Hepatocyte (in vitro differentiated cells): ENCODE measurements at regions not wholly inside any gene's neighbourhood (a gene's known extent, or its start where the extent isn't known, plus 50 kb on each side); places are given as distances from the start of the nearest gene placed in this dataset.

Experiments used
- DNase-seq: peaks from one replicate; pipeline ENCODE4 v3.0.0-alpha.2; 2016; ENCODE audit warnings: low spot score
- H2AFZ ChIP-seq: fragments of 200-600 bp; sonication (generic); 2 replicates; pipeline ENCODE4 v1.6.0; 2016; ENCODE audit warnings: antibody characterized with exemption, mild to moderate bottlenecking
- H3K27ac ChIP-seq: fragments of 200-600 bp; sonication (generic); 2 replicates; pipeline ENCODE4 v1.5.1; 2016; ENCODE audit warnings: mild to moderate bottlenecking
- H3K27me3 ChIP-seq: fragments of 200-600 bp; sonication (generic); 2 replicates; pipeline ENCODE4 v1.6.1; 2016
- H3K36me3 ChIP-seq: fragments of 200-600 bp; sonication (generic); replicated peaks from 2 replicates; pipeline ENCODE4 v1.5.1; 2016; ENCODE audit warnings: low read depth; ENCODE audit not compliant: insufficient read depth
- H3K4me1 ChIP-seq: fragments of 200-600 bp; sonication (generic); 2 replicates; pipeline ENCODE4 v1.5.1; 2016; ENCODE audit warnings: mild to moderate bottlenecking, moderate library complexity; ENCODE audit not compliant: insufficient read depth
- H3K4me2 ChIP-seq: fragments of 200-600 bp; sonication (generic); 2 replicates; pipeline ENCODE4 v1.6.0; 2016
- H3K4me3 ChIP-seq: fragments of 200-600 bp; sonication (generic); 2 replicates; pipeline ENCODE4 v1.5.1; 2016; ENCODE audit warnings: mild to moderate bottlenecking
- H3K79me2 ChIP-seq: fragments of 200-600 bp; sonication (generic); 2 replicates; pipeline ENCODE4 v1.6.0; 2017; ENCODE audit warnings: mild to moderate bottlenecking
- H3K9me2 ChIP-seq: fragments of 200-600 bp; sonication (generic); replicated peaks from 2 replicates; pipeline ENCODE4 v1.6.0; 2017; ENCODE audit warnings: mild to moderate bottlenecking; ENCODE audit not compliant: insufficient read depth
- H3K9me3 ChIP-seq: fragments of 200-600 bp; sonication (generic); 2 replicates; pipeline ENCODE4 v1.5.1; 2016; ENCODE audit warnings: low read depth, mild to moderate bottlenecking
- H4K20me1 ChIP-seq: fragments of 200-600 bp; sonication (generic); 2 replicates; pipeline ENCODE4 v1.6.0; 2016; ENCODE audit warnings: mild to moderate bottlenecking; ENCODE audit not compliant: insufficient read depth, poor library complexity, severe bottlenecking
- EZH2 ChIP-seq: fragments of 200-600 bp; sonication (generic); IDR thresholded peaks from 2 replicates; pipeline ENCODE4 v1.6.1; 2016; ENCODE audit warnings: antibody characterized with exemption, mild to moderate bottlenecking, borderline replicate concordance
- EZH2phosphoT487 ChIP-seq: fragments of 200-600 bp; sonication (generic); IDR thresholded peaks from one replicate; pipeline ENCODE4 v1.6.1; 2018; ENCODE audit warnings: antibody characterized with exemption, mild to moderate bottlenecking, low read depth, moderate library complexity; ENCODE audit not compliant: unreplicated experiment, severe bottlenecking
- WGBS: methylation state at CpG from one replicate; pipeline ENCODE4 v1.1.6; 2016; ENCODE audit warnings: low lambda C conversion rate; ENCODE audit errors: missing lambda C conversion rate; 5-methylcytosine and 5-hydroxymethylcytosine counted together
- TF ChIP-seq, protein P1 (sequence below): fragments of 200-600 bp; sonication (generic); IDR thresholded peaks from 2 replicates; pipeline ENCODE4 v1.5.1; 2016; ENCODE audit warnings: antibody characterized with exemption, mild to moderate bottlenecking; ENCODE audit not compliant: poor library complexity

DNA sequence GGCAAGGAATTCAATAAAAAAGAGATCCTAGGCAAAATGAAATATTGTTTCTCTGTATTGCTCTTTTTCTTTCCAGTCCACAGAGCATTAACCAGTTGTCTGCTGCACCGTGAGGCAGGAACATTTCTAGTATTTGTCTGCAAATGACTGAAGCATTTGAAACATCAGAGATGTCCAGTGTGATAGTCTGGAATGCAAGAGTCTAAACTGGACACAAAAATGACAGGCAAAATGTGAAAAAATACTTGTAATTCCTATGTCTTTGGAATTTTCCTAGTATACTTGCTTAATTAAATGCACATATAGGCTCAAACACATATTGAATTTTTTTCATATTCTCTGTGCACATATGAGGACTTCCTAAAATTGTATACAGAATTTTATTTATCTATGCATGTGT, 120.5 kb upstream of the SPATS2L start:
- Histone ChIP-seq H3K9me3 (no peaks in the 10 kb centered on the region), H3K9me2 (no peaks in the 10 kb centered on the region), H3K4me1 (peaks cover 3% of the 10 kb centered on the region), H3K4me3 (no peak overlapping the region), H3K79me2 (no peaks in the 10 kb centered on the region), H3K27ac (no peak overlapping the region), H4K20me1 (no peaks in the 10 kb centered on the region), H2AFZ (peak overlapping the region; percentile 36), H3K4me2 (no peak overlapping the region), H3K27me3 (no peaks in the 10 kb centered on the region), H3K36me3 (no peaks in the 10 kb centered on the region)
- no peak for DNase-seq
- 79% methylated on average over 1 of the region's 1 CpG for WGBS
- TF ChIP-seq, protein P1, sequence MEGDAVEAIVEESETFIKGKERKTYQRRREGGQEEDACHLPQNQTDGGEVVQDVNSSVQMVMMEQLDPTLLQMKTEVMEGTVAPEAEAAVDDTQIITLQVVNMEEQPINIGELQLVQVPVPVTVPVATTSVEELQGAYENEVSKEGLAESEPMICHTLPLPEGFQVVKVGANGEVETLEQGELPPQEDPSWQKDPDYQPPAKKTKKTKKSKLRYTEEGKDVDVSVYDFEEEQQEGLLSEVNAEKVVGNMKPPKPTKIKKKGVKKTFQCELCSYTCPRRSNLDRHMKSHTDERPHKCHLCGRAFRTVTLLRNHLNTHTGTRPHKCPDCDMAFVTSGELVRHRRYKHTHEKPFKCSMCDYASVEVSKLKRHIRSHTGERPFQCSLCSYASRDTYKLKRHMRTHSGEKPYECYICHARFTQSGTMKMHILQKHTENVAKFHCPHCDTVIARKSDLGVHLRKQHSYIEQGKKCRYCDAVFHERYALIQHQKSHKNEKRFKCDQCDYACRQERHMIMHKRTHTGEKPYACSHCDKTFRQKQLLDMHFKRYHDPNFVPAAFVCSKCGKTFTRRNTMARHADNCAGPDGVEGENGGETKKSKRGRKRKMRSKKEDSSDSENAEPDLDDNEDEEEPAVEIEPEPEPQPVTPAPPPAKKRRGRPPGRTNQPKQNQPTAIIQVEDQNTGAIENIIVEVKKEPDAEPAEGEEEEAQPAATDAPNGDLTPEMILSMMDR = no peak
- TF ChIP-seq EZH2phosphoT487 = no peak
- no peak for TF ChIP-seq EZH2

DNA sequence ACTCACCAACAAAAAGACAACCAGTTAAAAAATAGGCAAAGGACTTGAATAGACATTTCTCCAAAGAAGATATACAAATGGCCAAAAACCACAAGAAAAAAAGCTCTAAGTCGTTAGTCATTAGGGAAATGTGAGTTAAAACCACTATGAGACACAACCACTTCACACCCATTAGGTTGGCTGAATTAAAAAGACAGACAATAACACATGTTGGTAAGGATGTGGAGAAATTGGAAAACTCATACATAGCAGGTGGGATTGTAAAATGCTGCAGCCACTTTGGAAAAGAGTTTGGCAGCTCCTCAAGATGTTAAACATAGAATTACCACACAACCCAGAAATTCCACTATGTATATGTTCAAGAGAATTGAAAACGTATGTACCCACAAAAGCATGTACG, 117.6 kb upstream of the SPATS2L start:
- H3K27ac ChIP-seq = no peak overlapping the region
- WGBS = 94% methylated on average over 3 of the region's 3 CpGs
- H3K4me3 ChIP-seq = no peak overlapping the region
- H3K4me2 ChIP-seq = no peak overlapping the region
- TF ChIP-seq, protein P1 = no peak
- TF ChIP-seq EZH2 = no peak
- no peak for TF ChIP-seq EZH2phosphoT487
- H3K27me3 ChIP-seq = no peaks in the 10 kb centered on the region
- DNase-seq = no peak
- H4K20me1 ChIP-seq = no peaks in the 10 kb centered on the region
- no peak overlapping the region for H2AFZ ChIP-seq
- H3K4me1 ChIP-seq = peaks cover 3% of the 10 kb centered on the region
- H3K9me2 ChIP-seq = no peaks in the 10 kb centered on the region
- no peaks in the 10 kb centered on the region for H3K9me3 ChIP-seq
- no peaks in the 10 kb centered on the region for H3K36me3 ChIP-seq
- no peaks in the 10 kb centered on the region for H3K79me2 ChIP-seq

- WGBS = 58% methylated on average over 2 of the region's 2 CpGs
- DNase-seq = no peak
- H4K20me1 ChIP-seq = no peaks in the 10 kb centered on the region
- peaks cover 3% of the 10 kb centered on the region for H3K4me1 ChIP-seq
- no peaks in the 10 kb centered on the region for H3K9me3 ChIP-seq
- no peaks in the 10 kb centered on the region for H3K9me2 ChIP-seq
- H3K4me3 ChIP-seq = no peak overlapping the region
- no peak overlapping the region for H3K4me2 ChIP-seq
- no peaks in the 10 kb centered on the region for H3K79me2 ChIP-seq
- H3K27ac ChIP-seq = no peak overlapping the region
- H2AFZ ChIP-seq = no peak overlapping the region
- H3K27me3 ChIP-seq = no peaks in the 10 kb centered on the region
- H3K36me3 ChIP-seq = no peaks in the 10 kb centered on the region
- TF ChIP-seq EZH2 = no peak
- TF ChIP-seq EZH2phosphoT487 = no peak
- TF ChIP-seq, protein P1 = no peak
These were observed 116.5 kb upstream of the SPATS2L start for GRCh38 chr2:200189964-200190363.

GRCh38 chr2:200193331-200193730, 113.2 kb upstream of the SPATS2L start:
- H3K9me3 ChIP-seq = no peaks in the 10 kb centered on the region
- no peaks in the 10 kb centered on the region for H3K4me1 ChIP-seq
- H3K36me3 ChIP-seq = no peaks in the 10 kb centered on the region
- no peaks in the 10 kb centered on the region for H3K27me3 ChIP-seq
- TF ChIP-seq, protein P1 = no peak
- TF ChIP-seq EZH2phosphoT487 (no peak), EZH2 (no peak)
- DNase-seq = no peak
- H3K27ac ChIP-seq = no peak overlapping the region
- no peak overlapping the region for H2AFZ ChIP-seq
- no peaks in the 10 kb centered on the region for H3K9me2 ChIP-seq
- H3K79me2 ChIP-seq = no peaks in the 10 kb centered on the region
- H3K4me3 ChIP-seq = no peak overlapping the region
- WGBS = 85% methylated on average over 3 of the region's 3 CpGs
- H3K4me2 ChIP-seq = no peak overlapping the region
- no peaks in the 10 kb centered on the region for H4K20me1 ChIP-seq
